ENCODE measurements at regions not wholly inside any gene's neighbourhood (a gene's known extent, or its start where the extent isn't known, plus 50 kb on each side); places are given as distances from the start of the nearest gene placed in this dataset.

GRCh38 chr2:6072276-6072675 lies 380.1 kb downstream of the SOX11 start:
- POLR2A ChIA-PET = no interaction called here
- H3K4me3 Mint-ChIP-seq = no peak overlapping the region
- no peaks in the 10 kb centered on the region for H3K4me1 Mint-ChIP-seq
- no peak for TF ChIP-seq NR3C1 (CRISPR knock-in tag; conservative IDR thresholded peaks at IDR 0.05; ENCODE audit: low read depth)
- no peak for TF ChIP-seq CTCF (IDR thresholded peaks at IDR 0.05)
- no peak for TF ChIP-seq MLX (CRISPR knock-in tag; IDR thresholded peaks at IDR 0.05)
- TF ChIP-seq NFE2L1 (CRISPR knock-in tag; IDR thresholded peaks at IDR 0.05) = no peak
- no peak for TF ChIP-seq ZNF425 (CRISPR knock-in tag; conservative IDR thresholded peaks at IDR 0.05)
- no peak for TF ChIP-seq GTF2I (CRISPR knock-in tag; conservative IDR thresholded peaks at IDR 0.05)
- TF ChIP-seq ZNF416 (CRISPR knock-in tag; IDR thresholded peaks at IDR 0.05) = no peak
- no peak for TF ChIP-seq ZNF532 (CRISPR knock-in tag; IDR thresholded peaks at IDR 0.05; ENCODE audit: borderline replicate concordance)
- no peak for TF ChIP-seq NFYB (CRISPR knock-in tag; conservative IDR thresholded peaks at IDR 0.05; ENCODE audit: low read depth)
- no peak for TF ChIP-seq ATF3 (CRISPR knock-in tag; conservative IDR thresholded peaks at IDR 0.05)
- no peak for TF ChIP-seq ZNF281 (CRISPR knock-in tag; IDR thresholded peaks at IDR 0.05)
- DNase-seq (ENCODE audit: low spot score) (no peak), ATAC-seq (no peak)
- peaks cover 59% of the 10 kb centered on the region for H3K36me3 Mint-ChIP-seq
- no peak overlapping the region for H3K27ac Mint-ChIP-seq
- CTCF ChIA-PET = no interaction called here
- H3K9me3 Mint-ChIP-seq = peaks cover 75% of the 10 kb centered on the region
- peaks cover 3% of the 10 kb centered on the region; the same call in 1 of the 2 replicates for H3K27me3 Mint-ChIP-seq (ENCODE audit: low read depth)

GRCh38 chr2:6072768-6073167 lies 380.6 kb downstream of the SOX11 start:
- H3K27me3 Mint-ChIP-seq (ENCODE audit: low read depth) = peaks cover 7% of the 10 kb centered on the region
- ATAC-seq = no peak
- no peak overlapping the region for H3K4me3 Mint-ChIP-seq
- H3K9me3 Mint-ChIP-seq = peaks cover 80% of the 10 kb centered on the region
- DNase-seq (ENCODE audit: low spot score) = no peak
- ChIA-PET CTCF (no interaction called here), POLR2A (no interaction called here)
- peaks cover 64% of the 10 kb centered on the region for H3K36me3 Mint-ChIP-seq
- H3K4me1 Mint-ChIP-seq = no peaks in the 10 kb centered on the region
- H3K27ac Mint-ChIP-seq = no peak overlapping the region
- TF ChIP-seq ZNF532 (CRISPR knock-in tag; IDR thresholded peaks at IDR 0.05; ENCODE audit: borderline replicate concordance) (no peak), ZNF232 (CRISPR knock-in tag; IDR thresholded peaks at IDR 0.05) (no peak), ATF6 (CRISPR knock-in tag; IDR thresholded peaks at IDR 0.05) (no peak)

Measured in WTC11 (cell line).